ENCODE measurements at regions not wholly inside any gene's neighbourhood (a gene's known extent, or its start where the extent isn't known, plus 50 kb on each side); places are given as distances from the start of the nearest gene placed in this dataset.

DNA sequence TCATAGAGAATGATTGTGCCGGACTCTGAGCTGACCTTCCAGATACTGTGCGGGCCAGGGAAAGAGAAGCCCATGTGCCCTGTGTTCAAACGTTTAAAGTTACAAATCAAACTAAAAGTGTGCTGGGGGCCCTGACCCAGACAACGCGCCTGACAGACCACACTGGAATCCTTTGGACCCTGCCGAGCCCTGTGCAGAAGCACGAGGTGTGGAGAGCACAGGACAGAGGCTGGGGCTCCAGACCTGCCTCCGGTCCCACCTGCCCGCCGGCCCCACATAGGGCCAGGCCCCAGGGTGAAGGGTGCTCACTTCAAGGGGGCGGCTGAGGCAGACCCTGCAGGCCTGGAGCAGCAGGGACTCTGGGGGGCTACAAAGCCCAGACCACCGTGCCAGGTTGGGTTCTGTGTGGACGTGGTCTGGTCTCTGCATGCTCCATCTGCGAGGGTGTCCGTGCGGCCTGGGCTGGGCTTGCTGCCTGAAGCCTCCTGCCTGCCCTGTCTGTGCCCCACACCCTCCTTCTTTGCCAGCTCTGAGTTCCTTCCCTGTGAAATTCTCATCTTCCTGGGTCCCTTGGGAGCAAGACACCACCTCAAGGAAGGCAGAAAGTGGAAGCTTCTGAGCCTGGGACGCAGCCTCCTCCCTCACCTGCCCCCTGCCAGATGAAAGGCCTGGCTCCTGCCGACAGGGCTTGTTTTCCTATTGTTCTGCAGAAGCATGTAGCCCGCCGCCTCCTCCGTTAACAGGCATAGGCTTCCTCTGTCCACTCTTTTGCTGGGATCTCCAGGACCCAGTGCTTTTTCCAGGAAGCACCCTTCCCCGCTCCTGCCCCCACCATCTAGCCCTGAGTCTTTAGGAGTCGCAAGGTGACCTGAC, 186.2 kb downstream of the ERMARD start:
- TF ChIP-seq, protein P1, sequence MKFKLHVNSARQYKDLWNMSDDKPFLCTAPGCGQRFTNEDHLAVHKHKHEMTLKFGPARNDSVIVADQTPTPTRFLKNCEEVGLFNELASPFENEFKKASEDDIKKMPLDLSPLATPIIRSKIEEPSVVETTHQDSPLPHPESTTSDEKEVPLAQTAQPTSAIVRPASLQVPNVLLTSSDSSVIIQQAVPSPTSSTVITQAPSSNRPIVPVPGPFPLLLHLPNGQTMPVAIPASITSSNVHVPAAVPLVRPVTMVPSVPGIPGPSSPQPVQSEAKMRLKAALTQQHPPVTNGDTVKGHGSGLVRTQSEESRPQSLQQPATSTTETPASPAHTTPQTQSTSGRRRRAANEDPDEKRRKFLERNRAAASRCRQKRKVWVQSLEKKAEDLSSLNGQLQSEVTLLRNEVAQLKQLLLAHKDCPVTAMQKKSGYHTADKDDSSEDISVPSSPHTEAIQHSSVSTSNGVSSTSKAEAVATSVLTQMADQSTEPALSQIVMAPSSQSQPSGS (CRISPR knock-in tag; IDR thresholded peaks at IDR 0.05; ENCODE audit: borderline replicate concordance, low read depth), result no peak
- TF ChIP-seq, protein P2, sequence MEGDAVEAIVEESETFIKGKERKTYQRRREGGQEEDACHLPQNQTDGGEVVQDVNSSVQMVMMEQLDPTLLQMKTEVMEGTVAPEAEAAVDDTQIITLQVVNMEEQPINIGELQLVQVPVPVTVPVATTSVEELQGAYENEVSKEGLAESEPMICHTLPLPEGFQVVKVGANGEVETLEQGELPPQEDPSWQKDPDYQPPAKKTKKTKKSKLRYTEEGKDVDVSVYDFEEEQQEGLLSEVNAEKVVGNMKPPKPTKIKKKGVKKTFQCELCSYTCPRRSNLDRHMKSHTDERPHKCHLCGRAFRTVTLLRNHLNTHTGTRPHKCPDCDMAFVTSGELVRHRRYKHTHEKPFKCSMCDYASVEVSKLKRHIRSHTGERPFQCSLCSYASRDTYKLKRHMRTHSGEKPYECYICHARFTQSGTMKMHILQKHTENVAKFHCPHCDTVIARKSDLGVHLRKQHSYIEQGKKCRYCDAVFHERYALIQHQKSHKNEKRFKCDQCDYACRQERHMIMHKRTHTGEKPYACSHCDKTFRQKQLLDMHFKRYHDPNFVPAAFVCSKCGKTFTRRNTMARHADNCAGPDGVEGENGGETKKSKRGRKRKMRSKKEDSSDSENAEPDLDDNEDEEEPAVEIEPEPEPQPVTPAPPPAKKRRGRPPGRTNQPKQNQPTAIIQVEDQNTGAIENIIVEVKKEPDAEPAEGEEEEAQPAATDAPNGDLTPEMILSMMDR (IDR thresholded peaks at IDR 0.05), result no peak
- TF ChIP-seq JUN (CRISPR knock-in tag; IDR thresholded peaks at IDR 0.05), result no peak
- no peak for TF ChIP-seq CREM (CRISPR knock-in tag; IDR thresholded peaks at IDR 0.05)
- TF ChIP-seq, protein P3, sequence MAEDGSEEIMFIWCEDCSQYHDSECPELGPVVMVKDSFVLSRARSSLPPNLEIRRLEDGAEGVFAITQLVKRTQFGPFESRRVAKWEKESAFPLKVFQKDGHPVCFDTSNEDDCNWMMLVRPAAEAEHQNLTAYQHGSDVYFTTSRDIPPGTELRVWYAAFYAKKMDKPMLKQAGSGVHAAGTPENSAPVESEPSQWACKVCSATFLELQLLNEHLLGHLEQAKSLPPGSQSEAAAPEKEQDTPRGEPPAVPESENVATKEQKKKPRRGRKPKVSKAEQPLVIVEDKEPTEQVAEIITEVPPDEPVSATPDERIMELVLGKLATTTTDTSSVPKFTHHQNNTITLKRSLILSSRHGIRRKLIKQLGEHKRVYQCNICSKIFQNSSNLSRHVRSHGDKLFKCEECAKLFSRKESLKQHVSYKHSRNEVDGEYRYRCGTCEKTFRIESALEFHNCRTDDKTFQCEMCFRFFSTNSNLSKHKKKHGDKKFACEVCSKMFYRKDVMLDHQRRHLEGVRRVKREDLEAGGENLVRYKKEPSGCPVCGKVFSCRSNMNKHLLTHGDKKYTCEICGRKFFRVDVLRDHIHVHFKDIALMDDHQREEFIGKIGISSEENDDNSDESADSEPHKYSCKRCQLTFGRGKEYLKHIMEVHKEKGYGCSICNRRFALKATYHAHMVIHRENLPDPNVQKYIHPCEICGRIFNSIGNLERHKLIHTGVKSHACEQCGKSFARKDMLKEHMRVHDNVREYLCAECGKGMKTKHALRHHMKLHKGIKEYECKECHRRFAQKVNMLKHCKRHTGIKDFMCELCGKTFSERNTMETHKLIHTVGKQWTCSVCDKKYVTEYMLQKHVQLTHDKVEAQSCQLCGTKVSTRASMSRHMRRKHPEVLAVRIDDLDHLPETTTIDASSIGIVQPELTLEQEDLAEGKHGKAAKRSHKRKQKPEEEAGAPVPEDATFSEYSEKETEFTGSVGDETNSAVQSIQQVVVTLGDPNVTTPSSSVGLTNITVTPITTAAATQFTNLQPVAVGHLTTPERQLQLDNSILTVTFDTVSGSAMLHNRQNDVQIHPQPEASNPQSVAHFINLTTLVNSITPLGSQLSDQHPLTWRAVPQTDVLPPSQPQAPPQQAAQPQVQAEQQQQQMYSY (CRISPR knock-in tag; IDR thresholded peaks at IDR 0.05), result no peak
- no peak for TF ChIP-seq ZNF138 (CRISPR knock-in tag; conservative IDR thresholded peaks at IDR 0.05)

Measured in WTC11 (cell line).